Transverse colon (tissue), 4 donors: ENCODE measurements at regions not wholly inside any gene's neighbourhood (a gene's known extent, or its start where the extent isn't known, plus 50 kb on each side); places are given as distances from the start of the nearest gene placed in this dataset.

Experiments
- DNase-seq: peaks from one replicate; pipeline ENCODE4 v3.0.0-alpha.2; 2019
- H3K27ac ChIP-seq, 4 donors: fragments of 200-600 bp; sonication (generic); 2 replicates each; pipeline ENCODE4 v1.5.1; 2016 to 2018; ENCODE audit warnings: inconsistent platforms in 4 of 4
- H3K27me3 ChIP-seq: fragments of 200-600 bp; sonication (generic); 2 replicates; pipeline ENCODE4 v1.5.1; 2017; ENCODE audit warnings: inconsistent platforms
- H3K36me3 ChIP-seq, 4 donors: fragments of 200-600 bp; sonication (generic); 2 replicates each; pipeline ENCODE4 v1.5.1; 2017 to 2019; ENCODE audit warnings: inconsistent platforms in 4 of 4
- H3K4me1 ChIP-seq, 4 donors: fragments of 200-600 bp; sonication (generic); 2 replicates each; pipeline ENCODE4 v1.5.1; 2017 to 2020; ENCODE audit warnings: inconsistent platforms in 4 of 4
- H3K4me3 ChIP-seq, 4 donors: fragments of 200-600 bp; sonication (generic); 1 replicate in 1 of 4; 2 replicates in 3 of 4; pipeline versions ENCODE4 v1.5.1 to v1.6.1; 2017 to 2019; ENCODE audit warnings: inconsistent platforms in 4 of 4
- H3K9me3 ChIP-seq, 2 donors: fragments of 200-600 bp; sonication (generic); 2 replicates each; pipeline ENCODE4 v1.5.1; 2017 to 2019; ENCODE audit warnings: inconsistent platforms in 2 of 2
- EP300 ChIP-seq: sonication (generic); formaldehyde crosslinking; IDR thresholded peaks from one replicate; pipeline ENCODE4 v1.6.1; 2017; ENCODE audit warnings: antibody characterized with exemption, low read depth
- POLR2A ChIP-seq: fragments of 450-650 bp; IDR thresholded peaks from one replicate; pipeline ENCODE4 v1.6.1; 2016; ENCODE audit warnings: antibody characterized with exemption, mild to moderate bottlenecking, moderate library complexity
- POLR2AphosphoS5 ChIP-seq, 3 donors: sonication (generic); formaldehyde crosslinking; IDR thresholded peaks; one replicate each; pipeline ENCODE4 v1.6.1; 2016; ENCODE audit warnings: antibody characterized with exemption in 3 of 3
- WGBS, 2 donors: methylation state at CpG; one replicate each; pipeline ENCODE4 v1.1.5; 2018; ENCODE audit warnings: low coverage in 1 of 2; 5-methylcytosine and 5-hydroxymethylcytosine counted together
- in situ Hi-C, 4 donors: fragments of 200-750 bp; cut with MboI; loops; one replicate each; pipeline versions ENCODE4 v1.15.0 to v1.15.1; 2017; ENCODE audit warnings: low sequenced_read_pairs in 3 of 4, low pct_ligation_motif_present in 1 of 4, low pct_unique_long_range_greater_than_20kb in 1 of 4
- intact Hi-C: fragments of 100-400 bp; cut with DNase I; formaldehyde crosslinking; loops from one replicate; pipeline ENCODE4 v1.15.1; 2023; ENCODE audit warnings: low total_unique reads
- TF ChIP-seq, protein P1 (sequence below), 5 experiments: fragments of 200-600 bp in 3 of 5; fragments of 450-650 bp in 2 of 5; sonication (generic) in 3 of 5; IDR thresholded peaks; 1 replicate in 2 of 5; 2 replicates in 3 of 5; pipeline ENCODE4 v1.5.1; 2016 to 2017; ENCODE audit warnings: antibody characterized with exemption in 5 of 5, inconsistent platforms in 3 of 5, mild to moderate bottlenecking in 2 of 5, moderate library complexity in 1 of 5

DNA sequence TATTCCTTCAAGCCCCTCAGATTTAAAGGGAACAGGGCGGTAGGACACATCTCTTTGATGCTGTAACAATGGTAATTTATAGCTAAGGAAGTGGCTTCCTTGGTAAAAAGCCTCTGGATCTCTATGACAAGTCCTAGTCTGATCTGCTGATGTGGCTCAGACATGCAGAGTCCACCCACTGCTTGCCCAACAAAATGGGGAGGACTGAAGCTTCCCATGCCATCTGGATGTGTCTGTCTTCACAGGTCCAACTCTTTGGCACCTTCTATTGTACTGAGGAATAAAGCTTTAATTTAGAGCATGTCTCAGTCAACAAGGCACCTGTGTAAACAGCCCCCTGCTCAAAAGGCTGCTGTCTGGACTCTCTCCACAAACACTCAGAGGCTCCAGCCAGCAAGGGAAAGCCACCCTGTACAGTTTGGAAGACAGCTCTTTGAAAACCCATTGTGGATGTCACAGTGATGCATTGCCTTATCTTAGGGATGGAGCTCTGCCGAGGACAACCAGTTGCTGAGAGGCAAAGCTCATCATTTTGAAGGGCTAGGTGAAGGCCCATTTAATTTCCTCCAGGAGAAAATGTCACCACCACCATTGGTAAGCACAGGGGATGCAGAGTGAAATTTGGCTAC, 348.6 kb upstream of the GRM7 start:
- H3K27ac ChIP-seq: no peak overlapping the region
- TF ChIP-seq EP300 (no peak), POLR2A (no peak), POLR2AphosphoS5 (IDR thresholded peaks at IDR 0.05) (no peak)
- TF ChIP-seq, protein P1, sequence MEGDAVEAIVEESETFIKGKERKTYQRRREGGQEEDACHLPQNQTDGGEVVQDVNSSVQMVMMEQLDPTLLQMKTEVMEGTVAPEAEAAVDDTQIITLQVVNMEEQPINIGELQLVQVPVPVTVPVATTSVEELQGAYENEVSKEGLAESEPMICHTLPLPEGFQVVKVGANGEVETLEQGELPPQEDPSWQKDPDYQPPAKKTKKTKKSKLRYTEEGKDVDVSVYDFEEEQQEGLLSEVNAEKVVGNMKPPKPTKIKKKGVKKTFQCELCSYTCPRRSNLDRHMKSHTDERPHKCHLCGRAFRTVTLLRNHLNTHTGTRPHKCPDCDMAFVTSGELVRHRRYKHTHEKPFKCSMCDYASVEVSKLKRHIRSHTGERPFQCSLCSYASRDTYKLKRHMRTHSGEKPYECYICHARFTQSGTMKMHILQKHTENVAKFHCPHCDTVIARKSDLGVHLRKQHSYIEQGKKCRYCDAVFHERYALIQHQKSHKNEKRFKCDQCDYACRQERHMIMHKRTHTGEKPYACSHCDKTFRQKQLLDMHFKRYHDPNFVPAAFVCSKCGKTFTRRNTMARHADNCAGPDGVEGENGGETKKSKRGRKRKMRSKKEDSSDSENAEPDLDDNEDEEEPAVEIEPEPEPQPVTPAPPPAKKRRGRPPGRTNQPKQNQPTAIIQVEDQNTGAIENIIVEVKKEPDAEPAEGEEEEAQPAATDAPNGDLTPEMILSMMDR (IDR thresholded peaks at IDR 0.05): no peak
- DNase-seq: no peak
- 66 to 86% methylated on average over 1 to 2 of the region's 2 CpGs for WGBS, 2 donors
- no peak overlapping the region for H3K4me3 ChIP-seq
- in situ Hi-C loops: no loop called here
- intact Hi-C loops: no loop called here
- H3K9me3 ChIP-seq: no peaks in the 10 kb centered on the region
- no peaks in the 10 kb centered on the region for H3K4me1 ChIP-seq
- no peaks in the 10 kb centered on the region for H3K36me3 ChIP-seq
- no peaks in the 10 kb centered on the region for H3K27me3 ChIP-seq

DNA sequence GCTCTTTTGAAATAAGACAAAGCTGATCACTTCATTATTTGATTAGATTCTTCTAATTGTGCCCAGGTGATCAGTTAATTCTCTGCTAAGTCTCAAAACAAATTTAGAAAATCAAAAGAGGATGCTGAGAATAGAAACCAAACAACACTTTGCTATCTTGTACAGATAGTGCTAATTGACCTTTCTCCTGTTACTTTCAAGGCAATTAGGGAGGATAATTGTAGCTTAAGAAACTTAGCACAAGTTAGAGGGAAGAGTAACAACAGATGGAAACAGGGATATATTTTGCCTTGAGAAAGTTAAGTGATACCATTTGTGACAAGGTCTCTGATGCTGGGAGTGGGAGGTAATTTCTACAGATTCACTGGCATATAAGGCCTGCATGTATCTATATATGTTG, 344.8 kb upstream of the GRM7 start:
- Histone ChIP-seq H3K9me3 (no peaks in the 10 kb centered on the region), H3K36me3 (no peaks in the 10 kb centered on the region), H3K27ac (no peak overlapping the region), H3K4me1 (no peaks in the 10 kb centered on the region), H3K27me3 (no peaks in the 10 kb centered on the region), H3K4me3 (no peak overlapping the region)
- no peak for DNase-seq
- in situ Hi-C loops (no loop called here), intact Hi-C loops (no loop called here)
- TF ChIP-seq, protein P1 (IDR thresholded peaks at IDR 0.05): no peak
- TF ChIP-seq POLR2A (no peak), EP300 (no peak), POLR2AphosphoS5 (IDR thresholded peaks at IDR 0.05) (no peak)

DNA sequence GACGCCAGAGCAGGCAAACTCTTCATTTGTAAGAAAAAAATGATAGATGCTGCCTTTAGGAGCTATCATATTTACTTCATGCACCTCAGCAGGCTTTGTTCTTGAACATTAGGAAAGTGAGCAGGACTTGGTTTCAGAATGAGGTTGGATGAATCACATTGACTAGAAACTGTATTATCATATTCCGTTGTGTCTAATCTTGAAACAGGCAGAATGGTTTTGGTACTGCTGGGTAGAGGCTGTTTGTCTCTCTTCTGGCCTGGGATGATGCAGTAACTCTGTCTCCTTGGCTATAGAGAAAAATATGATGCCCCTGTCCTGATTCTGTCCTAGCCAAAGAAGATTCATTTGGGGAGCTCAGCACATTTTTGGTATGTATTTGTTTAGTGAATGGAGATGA, 344.2 kb upstream of the GRM7 start:
- Histone ChIP-seq H3K27me3 (no peaks in the 10 kb centered on the region), H3K4me1 (no peaks in the 10 kb centered on the region), H3K36me3 (no peaks in the 10 kb centered on the region), H3K4me3 (no peak overlapping the region), H3K27ac (no peak overlapping the region), H3K9me3 (no peaks in the 10 kb centered on the region)
- in situ Hi-C loops (no loop called here), intact Hi-C loops (no loop called here)
- TF ChIP-seq, protein P1 (IDR thresholded peaks at IDR 0.05): no peak
- TF ChIP-seq POLR2A (no peak), EP300 (no peak), POLR2AphosphoS5 (IDR thresholded peaks at IDR 0.05) (no peak)
- WGBS, 2 donors: 29 to 100% methylated on average over 2 of the region's 2 CpGs
- DNase-seq: no peak

DNA sequence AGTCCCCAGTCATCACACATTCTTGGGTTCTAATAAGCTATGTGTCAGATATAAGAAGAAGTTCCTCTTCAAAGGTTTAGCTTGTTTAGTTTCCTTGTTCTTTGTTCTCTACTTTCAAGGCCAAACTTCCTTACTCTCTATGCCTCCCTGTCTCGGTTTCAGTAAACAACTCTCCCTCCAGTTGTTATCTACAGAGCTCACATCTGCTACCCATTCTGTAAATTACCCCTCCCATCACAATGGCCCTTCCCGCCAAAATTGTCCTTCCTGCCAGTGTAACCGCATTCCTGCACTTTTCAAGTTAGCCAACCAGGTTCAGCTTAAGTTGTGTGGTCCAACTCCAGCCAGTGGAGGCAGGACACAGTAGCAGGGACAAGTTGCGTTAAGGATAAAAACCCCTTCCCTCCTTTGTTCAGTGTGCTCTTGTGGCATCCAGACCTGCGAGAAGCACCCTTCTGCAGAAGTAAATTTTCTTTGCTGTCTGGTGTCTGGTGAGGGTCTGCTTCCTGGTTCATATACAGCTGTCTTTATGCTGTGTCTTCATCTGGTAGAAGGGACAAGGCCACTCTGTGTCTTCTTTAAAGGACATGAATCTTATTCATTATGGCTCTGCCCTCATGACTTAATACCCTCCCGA, 342.1 kb upstream of the GRM7 start:
- no peaks in the 10 kb centered on the region for H3K36me3 ChIP-seq
- WGBS, 2 donors: 73 to 75% methylated on average over 5 to 6 of the region's 6 CpGs
- no peak overlapping the region for H3K4me3 ChIP-seq
- H3K27me3 ChIP-seq: no peaks in the 10 kb centered on the region
- H3K9me3 ChIP-seq: no peaks in the 10 kb centered on the region
- intact Hi-C loops: no loop called here
- no peaks in the 10 kb centered on the region for H3K4me1 ChIP-seq
- in situ Hi-C loops: no loop called here
- no peak for DNase-seq
- no peak overlapping the region for H3K27ac ChIP-seq
- TF ChIP-seq POLR2A (no peak), EP300 (no peak), POLR2AphosphoS5 (IDR thresholded peaks at IDR 0.05) (no peak)
- TF ChIP-seq, protein P1 (IDR thresholded peaks at IDR 0.05): no peak
